Liver (tissue), 8 donors: ENCODE measurements at regions not wholly inside any gene's neighbourhood (a gene's known extent, or its start where the extent isn't known, plus 50 kb on each side); places are given as distances from the start of the nearest gene placed in this dataset.

ENCODE experiments used
- DNase-seq: peaks from one replicate; pipeline ENCODE4 v3.0.0-alpha.2; 2017; ENCODE audit warnings: low spot score
- H3K27ac ChIP-seq, 2 donors: one replicate each; pipeline ENCODE4 v1.7.0; 2013; ENCODE audit warnings: inconsistent platforms in 2 of 2, low read length in 2 of 2, control low read depth in 1 of 2, low read depth in 1 of 2, mild to moderate bottlenecking in 1 of 2
- H3K27me3 ChIP-seq, 4 donors: one replicate each; pipeline versions ENCODE4 v1.6.1 to v1.7.0; 2013; ENCODE audit warnings: low read length in 3 of 4, inconsistent platforms in 1 of 4, mild to moderate bottlenecking in 1 of 4, moderate library complexity in 1 of 4; ENCODE audit not compliant: control insufficient read depth in 4 of 4, insufficient read depth in 4 of 4
- H3K36me3 ChIP-seq, 4 donors: one replicate each; pipeline versions ENCODE4 v1.6.1 to v1.7.0; 2013; ENCODE audit warnings: low read length in 3 of 4, mild to moderate bottlenecking in 3 of 4, low read depth in 1 of 4, moderate library complexity in 1 of 4; ENCODE audit not compliant: control insufficient read depth in 4 of 4, insufficient read depth in 3 of 4
- H3K4me1 ChIP-seq, 4 donors: one replicate each; pipeline versions ENCODE4 v1.6.1 to v1.7.0; 2013; ENCODE audit warnings: low read length in 3 of 4, mild to moderate bottlenecking in 3 of 4, moderate library complexity in 1 of 4; ENCODE audit not compliant: control insufficient read depth in 4 of 4, insufficient read depth in 4 of 4
- H3K4me3 ChIP-seq, 3 donors: one replicate each; pipeline versions ENCODE4 v1.6.1 to v1.7.0; 2013; ENCODE audit warnings: low read length in 3 of 3, control low read depth in 1 of 3, low read depth in 1 of 3, mild to moderate bottlenecking in 1 of 3
- H3K9ac ChIP-seq, 2 donors: one replicate each; pipeline ENCODE4 v1.7.0; 2013; ENCODE audit warnings: low read length in 2 of 2, mild to moderate bottlenecking in 2 of 2, moderate library complexity in 2 of 2, control low read depth in 1 of 2, low read depth in 1 of 2
- H3K9me3 ChIP-seq, 4 donors: one replicate each; pipeline versions ENCODE4 v1.6.1 to v1.7.0; 2013; ENCODE audit warnings: low read length in 3 of 4; ENCODE audit not compliant: control insufficient read depth in 4 of 4
- ATF3 ChIP-seq: IDR thresholded peaks from 2 replicates; pipeline ENCODE4 v1.6.1; 2016; ENCODE audit warnings: antibody characterized with exemption
- CTCF ChIP-seq: fragments of 150-350 bp; IDR thresholded peaks from 2 replicates; pipeline ENCODE4 v1.5.1; 2017; ENCODE audit warnings: improper control_type of control experiment, low read depth, low read length; ENCODE audit not compliant: missing input control
- EGR1 ChIP-seq, 2 donors: IDR thresholded peaks; 2 replicates each; pipeline ENCODE4 v1.6.1; 2016 to 2018; ENCODE audit warnings: antibody characterized with exemption in 2 of 2, low read depth in 2 of 2
- FOXA1 ChIP-seq: IDR thresholded peaks from 2 replicates; pipeline ENCODE4 v1.6.1; 2016; ENCODE audit warnings: antibody characterized with exemption
- FOXA2 ChIP-seq: IDR thresholded peaks from 2 replicates; pipeline ENCODE4 v1.6.1; 2016; ENCODE audit warnings: antibody characterized with exemption
- GABPA ChIP-seq, 2 donors: IDR thresholded peaks in 1 of 2; conservative IDR thresholded peaks in 1 of 2; 2 replicates each; pipeline ENCODE4 v1.6.1; 2016; ENCODE audit warnings: antibody characterized with exemption in 2 of 2, mild to moderate bottlenecking in 1 of 2, moderate library complexity in 1 of 2
- HNF4A ChIP-seq, 2 donors: conservative IDR thresholded peaks; 2 replicates each; pipeline ENCODE4 v1.6.1; 2016; ENCODE audit warnings: antibody characterized with exemption in 2 of 2, mild to moderate bottlenecking in 2 of 2
- HNF4G ChIP-seq: IDR thresholded peaks from 2 replicates; pipeline ENCODE4 v1.6.1; 2016; ENCODE audit warnings: antibody characterized with exemption
- JUND ChIP-seq, 2 donors: IDR thresholded peaks; 2 replicates each; pipeline ENCODE4 v1.6.1; 2016; ENCODE audit warnings: antibody characterized with exemption in 2 of 2
- MAX ChIP-seq: IDR thresholded peaks from 2 replicates; pipeline ENCODE4 v1.6.1; 2016; ENCODE audit warnings: antibody characterized with exemption
- NR2F2 ChIP-seq: IDR thresholded peaks from 2 replicates; pipeline ENCODE4 v1.6.1; 2016; ENCODE audit warnings: antibody characterized with exemption
- RAD21 ChIP-seq, 2 donors: IDR thresholded peaks; 2 replicates each; pipeline ENCODE4 v1.6.1; 2016; ENCODE audit warnings: antibody characterized with exemption in 2 of 2, mild to moderate bottlenecking in 2 of 2
- REST ChIP-seq: IDR thresholded peaks from 2 replicates; pipeline ENCODE4 v1.6.1; 2016; ENCODE audit warnings: antibody characterized with exemption, mild to moderate bottlenecking
- RXRA ChIP-seq, 2 donors: IDR thresholded peaks; 2 replicates each; pipeline ENCODE4 v1.6.1; 2017 to 2018; ENCODE audit warnings: antibody characterized with exemption in 2 of 2, mild to moderate bottlenecking in 1 of 2
- SP1 ChIP-seq: IDR thresholded peaks from 2 replicates; pipeline ENCODE4 v1.6.1; 2018; ENCODE audit warnings: antibody characterized with exemption, mild to moderate bottlenecking
- TAF1 ChIP-seq: conservative IDR thresholded peaks from 2 replicates; pipeline ENCODE4 v1.6.1; 2016; ENCODE audit warnings: antibody characterized with exemption, mild to moderate bottlenecking
- YY1 ChIP-seq: IDR thresholded peaks from 2 replicates; pipeline ENCODE4 v1.6.1; 2016; ENCODE audit warnings: antibody characterized with exemption, mild to moderate bottlenecking
- ZBTB33 ChIP-seq: IDR thresholded peaks from 2 replicates; pipeline ENCODE4 v1.6.1; 2016; ENCODE audit warnings: antibody characterized with exemption
- WGBS: extraction: QIAGEN DNeasy Blood & Tissue Kit; methylation state at CpG from one replicate; pipeline ENCODE4 v1.1.7; 2013; 5-methylcytosine and 5-hydroxymethylcytosine counted together
- donor health status: healthy.
- donor health status: healthy.
- donor health status: healthy.
- donor health status: healthy.
- donor health status: healthy.

GRCh38 chr13:60286707-60287106 is 110.3 kb upstream of the TDRD3 start:
- WGBS: 92% methylated on average over 10 of the region's 10 CpGs
- no peaks in the 10 kb centered on the region for H3K9me3 ChIP-seq
- no peak overlapping the region for H3K4me3 ChIP-seq
- H3K27ac ChIP-seq: no peak overlapping the region
- no peaks in the 10 kb centered on the region for H3K4me1 ChIP-seq
- H3K36me3 ChIP-seq: no peaks in the 10 kb centered on the region
- no peak for DNase-seq
- no peak overlapping the region for H3K9ac ChIP-seq
- TF ChIP-seq MAX: no peak
- TF ChIP-seq RXRA (IDR thresholded peaks at IDR 0.05): no peak
- no peak for TF ChIP-seq ZBTB33
- TF ChIP-seq EGR1 (IDR thresholded peaks at IDR 0.05; ENCODE audit: low read depth in 2 of 2): no peak
- no peak for TF ChIP-seq FOXA1
- no peak for TF ChIP-seq REST
- no peak for TF ChIP-seq JUND (IDR thresholded peaks at IDR 0.05)
- TF ChIP-seq YY1: no peak
- no peak for TF ChIP-seq CTCF
- no peak for TF ChIP-seq ATF3
- TF ChIP-seq FOXA2: no peak
- TF ChIP-seq SP1: no peak
- no peak for TF ChIP-seq RAD21 (IDR thresholded peaks at IDR 0.05)
- TF ChIP-seq GABPA (IDR thresholded peaks at IDR 0.05 in 1 of 2, conservative IDR thresholded peaks at IDR 0.05 in 1 of 2): no peak
- no peak for TF ChIP-seq HNF4G
- no peak for TF ChIP-seq TAF1
- TF ChIP-seq NR2F2: no peak
- no peak for TF ChIP-seq HNF4A (conservative IDR thresholded peaks at IDR 0.05)
- H3K27me3 ChIP-seq: peaks cover 0 to 2% (median 0%) of the 10 kb centered on the region in 4 donors

GRCh38 chr13:60288569-60288968 is 108.5 kb upstream of the TDRD3 start:
- TF ChIP-seq HNF4G: no peak
- TF ChIP-seq SP1: no peak
- TF ChIP-seq RAD21 (IDR thresholded peaks at IDR 0.05): no peak
- TF ChIP-seq FOXA1: no peak
- TF ChIP-seq YY1: no peak
- no peak for DNase-seq
- 85% methylated on average over 6 of the region's 6 CpGs for WGBS

More at GRCh38 chr13:60288569-60288968, 108.5 kb upstream of the TDRD3 start:
- Histone ChIP-seq H3K9me3 (no peaks in the 10 kb centered on the region), H3K4me1 (no peaks in the 10 kb centered on the region), H3K27me3 (peaks cover 0 to 2% (median 0%) of the 10 kb centered on the region in 4 donors), H3K36me3 (no peaks in the 10 kb centered on the region), H3K27ac (no peak overlapping the region), H3K9ac (no peak overlapping the region), H3K4me3 (no peak overlapping the region)
